Stimulated activated CD4-positive, alpha-beta T cell treated with anti-CD3 and anti-CD28 coated beads, Interleukin-2, amount 100 ng/mL, for 48 hours (primary cell): ENCODE measurements at regions not wholly inside any gene's neighbourhood (a gene's known extent, or its start where the extent isn't known, plus 50 kb on each side); places are given as distances from the start of the nearest gene placed in this dataset.

Experiments
- DNase-seq, 2 donors: peaks; one replicate each; pipeline ENCODE4 v3.0.0-alpha.2; 2020

GRCh38 chr18:41326311-41326710 lies 628.7 kb upstream of the PIK3C3 start:
- no peak for DNase-seq

GRCh38 chr18:41324934-41325333 lies 630.1 kb upstream of the PIK3C3 start:
- DNase-seq: no peak

GRCh38 chr18:41324020-41324791 lies 630.8 kb upstream of the PIK3C3 start:
- no peak for DNase-seq

- no peak for DNase-seq
These were observed 632.0 kb upstream of the PIK3C3 start for GRCh38 chr18:41323044-41323443.

- DNase-seq: no peak
These were observed 634.9 kb upstream of the PIK3C3 start for GRCh38 chr18:41320100-41320499.

- no peak for DNase-seq
These were observed 639.9 kb upstream of the PIK3C3 start for GRCh38 chr18:41315134-41315533.

- no peak for DNase-seq
These were observed 643.2 kb upstream of the PIK3C3 start for GRCh38 chr18:41311571-41312547.

- DNase-seq: no peak
These were observed 657.3 kb upstream of the PIK3C3 start for GRCh38 chr18:41297740-41298139.

- no peak for DNase-seq
These were observed 685.7 kb upstream of the PIK3C3 start for GRCh38 chr18:41269294-41269693.

GRCh38 chr18:41268271-41268670 lies 686.8 kb upstream of the PIK3C3 start:
- DNase-seq: no peak

GRCh38 chr18:41266616-41267015 lies 688.4 kb upstream of the PIK3C3 start:
- no peak for DNase-seq

GRCh38 chr18:41266204-41266603 lies 688.8 kb upstream of the PIK3C3 start:
- no peak for DNase-seq

- DNase-seq: no peak
These were observed 690.0 kb upstream of the PIK3C3 start for GRCh38 chr18:41265047-41265446.

GRCh38 chr18:41263956-41264355 lies 691.1 kb upstream of the PIK3C3 start:
- DNase-seq: no peak

- DNase-seq: no peak
These were observed 692.3 kb upstream of the PIK3C3 start for GRCh38 chr18:41262688-41263087.

- DNase-seq: no peak
These were observed 710.4 kb upstream of the PIK3C3 start for GRCh38 chr18:41244591-41245037.

- no peak for DNase-seq
These were observed 717.7 kb upstream of the PIK3C3 start for GRCh38 chr18:41237317-41237716.

- DNase-seq: no peak
These were observed 723.4 kb upstream of the PIK3C3 start for GRCh38 chr18:41231681-41232080.

- no peak for DNase-seq
These were observed 727.0 kb upstream of the PIK3C3 start for GRCh38 chr18:41227993-41228392.

GRCh38 chr18:41226911-41227310 lies 728.1 kb upstream of the PIK3C3 start:
- DNase-seq: no peak

GRCh38 chr18:41226186-41226585 lies 728.8 kb upstream of the PIK3C3 start:
- no peak for DNase-seq

GRCh38 chr18:41216341-41217003 lies 738.6 kb upstream of the PIK3C3 start:
- no peak for DNase-seq

- no peak for DNase-seq
These were observed 747.3 kb upstream of the PIK3C3 start for GRCh38 chr18:41207706-41208105.
